Renal pelvis (tissue), 1 donor: ENCODE measurements at regions not wholly inside any gene's neighbourhood (a gene's known extent, or its start where the extent isn't known, plus 50 kb on each side); places are given as distances from the start of the nearest gene placed in this dataset.

ENCODE experiments used
- DNase-seq: peaks from one replicate; pipeline ENCODE4 v3.0.0-alpha.2; 2013

- DNase-seq = no peak
Measured at GRCh38 chr20:53837126-53837826, 233.1 kb downstream of the BCAS1 start.

- DNase-seq = no peak
Measured at GRCh38 chr20:53834749-53835148, 235.6 kb downstream of the BCAS1 start.

DNA sequence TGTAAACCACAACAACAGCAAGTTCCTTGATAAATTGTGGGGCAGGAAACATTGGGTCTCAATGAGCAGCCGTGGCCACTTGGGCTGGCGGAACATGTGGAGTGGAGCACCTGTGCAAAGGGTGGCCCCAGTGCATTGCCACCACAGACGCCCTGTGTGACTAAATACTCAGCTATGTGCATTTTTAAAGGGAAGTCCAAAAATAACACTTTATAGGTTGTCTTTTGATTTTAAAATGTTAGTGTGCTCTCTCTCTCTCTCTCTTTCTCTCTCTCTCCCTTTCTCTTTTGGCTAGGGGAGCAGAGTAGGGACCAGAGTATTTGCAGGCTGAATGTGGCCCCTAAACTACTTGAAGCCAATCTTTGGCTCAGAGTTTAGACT lies 236.3 kb downstream of the BCAS1 start:
- no peak for DNase-seq

DNA sequence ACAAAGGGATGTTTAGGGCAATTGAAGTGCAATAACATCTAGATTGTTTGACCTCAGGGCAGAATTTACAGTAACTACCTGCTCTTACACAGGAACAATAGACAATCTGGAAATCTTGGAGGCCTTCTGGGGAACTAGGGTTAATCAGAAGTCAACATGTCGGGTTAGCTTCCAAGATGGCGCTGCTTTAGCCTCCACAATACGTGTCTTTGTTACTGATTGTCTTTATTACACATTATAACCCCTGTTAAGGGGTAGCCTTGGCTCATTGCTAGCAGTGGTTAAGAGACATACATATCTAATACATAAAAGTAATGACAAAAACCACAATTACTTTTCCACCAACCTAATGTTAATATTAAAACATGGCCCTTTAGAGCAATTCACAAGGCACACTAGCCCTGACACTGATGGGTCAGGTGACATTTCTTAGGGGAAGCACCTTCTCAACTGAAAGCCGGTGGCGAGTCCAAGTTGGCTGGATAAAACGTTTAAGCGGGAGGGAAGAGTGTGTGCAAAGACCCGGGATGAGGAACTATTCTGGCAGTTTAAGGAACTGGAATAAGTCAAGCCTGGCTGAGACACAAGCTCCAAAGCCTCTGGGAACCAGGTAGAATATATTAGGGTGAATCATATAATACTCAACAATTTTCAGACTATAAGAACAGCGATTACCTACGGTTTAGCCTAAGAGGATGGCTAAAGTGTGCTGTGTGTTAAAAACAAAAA lies 236.9 kb downstream of the BCAS1 start:
- DNase-seq = no peak

DNA sequence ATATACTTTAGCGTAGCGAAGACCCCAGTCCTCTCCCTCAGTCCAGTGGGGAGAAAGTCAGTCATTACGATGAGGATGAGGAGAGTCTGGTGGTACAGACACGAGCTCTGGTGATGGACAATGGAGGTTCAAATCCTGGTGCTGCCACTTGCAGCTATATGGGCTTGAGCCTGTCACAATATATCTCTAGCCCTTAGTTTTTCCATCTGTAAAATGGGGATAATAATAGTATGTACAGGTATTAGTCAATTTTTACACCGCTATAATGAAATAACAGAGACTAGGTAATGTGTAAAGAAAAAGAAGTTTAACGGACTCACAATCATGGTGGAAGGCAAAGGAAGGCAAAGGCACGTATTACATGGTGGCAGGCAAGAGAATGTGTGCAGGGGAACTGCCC lies 237.9 kb downstream of the BCAS1 start:
- DNase-seq = no peak

DNA sequence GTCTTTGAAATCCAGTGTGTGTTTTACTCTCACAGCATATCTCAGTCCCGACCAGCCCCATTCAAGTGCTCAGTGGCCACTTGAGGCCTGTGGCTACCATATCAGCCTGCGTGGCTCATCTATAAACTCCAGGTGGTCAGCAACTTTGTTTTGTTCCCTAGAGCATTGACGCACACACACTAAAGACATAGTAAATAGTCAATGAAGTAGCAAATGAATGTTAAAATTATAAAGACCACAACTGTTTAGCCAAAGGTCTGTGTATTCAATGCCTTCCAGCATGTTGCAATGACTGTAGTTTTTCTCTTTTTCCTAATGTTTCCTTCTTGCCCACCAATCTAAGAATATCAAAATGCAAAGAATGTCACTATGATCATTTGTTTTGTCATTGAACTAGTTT lies 238.2 kb upstream of the ZNF217 start:
- no peak for DNase-seq

DNA sequence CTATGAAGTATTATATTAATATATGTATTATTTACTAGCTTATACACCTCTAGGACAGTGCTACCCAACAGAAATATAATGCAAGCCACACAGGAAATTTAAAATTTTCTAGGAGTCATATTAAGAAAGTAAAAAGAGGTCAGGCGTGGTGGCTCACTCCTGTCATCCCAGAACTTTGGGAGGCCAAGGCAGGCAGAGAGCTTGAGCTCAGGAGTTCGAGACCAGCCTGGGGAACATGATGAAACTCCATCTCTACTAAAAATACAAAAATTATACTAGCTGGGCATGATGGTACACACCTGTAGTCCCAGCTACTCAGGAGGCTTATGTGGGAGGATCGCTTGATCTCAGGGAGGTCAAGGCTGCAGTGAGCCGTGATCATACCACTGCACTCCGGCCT lies 237.6 kb upstream of the ZNF217 start:
- DNase-seq = no peak

DNA sequence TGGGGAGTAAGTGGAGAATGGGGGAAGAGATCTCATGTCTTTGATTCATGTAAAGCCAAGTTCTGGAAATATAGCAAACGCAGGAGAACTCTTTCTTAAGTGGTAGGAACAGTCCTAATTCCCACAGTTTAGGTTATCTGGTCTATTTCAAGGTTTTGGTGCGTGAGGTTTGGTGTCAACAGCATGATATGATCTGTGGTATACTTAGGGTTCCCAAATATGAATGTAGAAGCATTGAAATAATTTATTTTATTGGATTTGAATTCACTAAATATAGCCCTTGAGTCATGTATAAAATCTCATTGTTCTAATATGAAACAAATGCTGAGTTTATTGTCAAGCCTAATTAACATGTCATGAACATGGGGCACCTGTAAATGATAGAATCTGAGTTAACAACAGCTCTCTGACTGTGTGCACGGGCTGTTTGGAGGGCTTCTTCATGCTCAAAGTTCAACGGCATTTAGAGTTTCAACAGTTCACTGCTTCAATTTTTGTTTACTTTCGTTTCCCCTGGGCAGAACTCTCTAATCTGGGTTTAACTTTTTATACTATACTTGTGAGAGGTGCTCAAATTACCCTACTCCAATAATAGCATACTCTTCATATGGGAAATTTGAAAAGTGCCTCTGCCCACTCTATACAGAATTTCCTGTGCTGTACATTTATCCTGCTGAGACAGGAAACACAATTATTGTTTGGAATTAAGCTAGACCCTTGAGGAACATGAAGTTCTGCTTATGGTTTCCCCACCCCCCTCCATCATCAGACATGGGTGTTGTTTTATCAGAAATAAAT lies 236.3 kb upstream of the ZNF217 start:
- DNase-seq = peak; percentile 31

DNA sequence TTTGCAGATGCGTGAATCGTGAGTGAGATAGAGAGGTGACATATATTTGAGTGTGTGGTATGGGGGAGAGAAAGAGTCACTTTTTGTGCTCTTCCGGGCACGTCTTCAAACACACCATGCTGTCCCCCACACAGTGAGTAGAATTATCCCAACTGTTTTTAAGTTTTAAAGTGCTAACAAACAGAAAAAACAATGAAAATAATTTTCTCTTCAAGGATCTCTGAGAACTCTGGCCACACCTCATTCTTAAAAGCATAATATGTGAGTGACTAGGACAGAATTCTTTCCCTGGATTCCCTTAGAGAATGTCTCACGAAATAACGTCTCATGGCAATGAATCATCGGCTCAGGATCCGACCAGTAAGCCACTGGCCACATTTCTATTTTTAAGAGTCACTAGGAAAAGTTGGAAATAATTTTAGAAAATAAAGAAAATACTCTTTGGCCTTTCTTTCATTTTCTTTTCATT lies 235.7 kb upstream of the ZNF217 start:
- peak; percentile 14 for DNase-seq

- peak; percentile 85 for DNase-seq
Measured at GRCh38 chr20:53828682-53829254, 235.1 kb upstream of the ZNF217 start.

- DNase-seq = peak; percentile 54
Measured at GRCh38 chr20:53828088-53828681, 234.5 kb upstream of the ZNF217 start.

GRCh38 chr20:53827292-53828087 lies 233.9 kb upstream of the ZNF217 start:
- DNase-seq = no peak

DNA sequence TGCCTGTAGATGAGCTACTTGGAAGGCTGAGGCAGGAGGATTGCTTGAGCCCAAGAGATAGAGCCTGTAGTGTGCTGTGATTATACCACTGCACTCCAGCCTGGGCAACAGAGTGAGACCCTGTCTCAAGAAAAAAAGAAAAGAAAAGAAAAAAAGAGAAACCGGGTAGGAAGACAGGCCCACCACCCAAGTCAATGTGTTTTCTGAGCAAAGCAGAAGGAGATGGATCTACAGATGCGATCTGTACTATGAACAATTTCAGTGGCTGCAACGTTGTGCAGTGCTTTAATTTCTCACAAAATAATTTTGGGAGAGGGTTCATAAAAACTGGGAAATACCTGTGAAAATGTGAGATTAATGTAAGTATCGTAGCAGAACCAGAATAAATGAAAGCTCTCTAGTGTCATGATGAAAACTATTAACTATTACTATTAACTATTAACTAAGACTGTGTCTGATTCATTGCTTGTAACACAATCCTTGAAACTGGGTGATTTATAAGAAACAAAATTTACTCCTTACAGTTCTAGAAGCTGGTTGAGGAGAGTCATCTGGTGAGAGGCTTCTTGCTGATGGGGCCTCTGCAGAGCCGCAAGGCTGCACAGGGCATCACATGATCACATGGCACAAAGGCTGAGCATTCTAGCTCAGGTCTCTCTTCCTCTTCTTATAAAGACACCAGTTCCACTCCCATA lies 233.1 kb upstream of the ZNF217 start:
- peak; percentile 34 for DNase-seq

DNA sequence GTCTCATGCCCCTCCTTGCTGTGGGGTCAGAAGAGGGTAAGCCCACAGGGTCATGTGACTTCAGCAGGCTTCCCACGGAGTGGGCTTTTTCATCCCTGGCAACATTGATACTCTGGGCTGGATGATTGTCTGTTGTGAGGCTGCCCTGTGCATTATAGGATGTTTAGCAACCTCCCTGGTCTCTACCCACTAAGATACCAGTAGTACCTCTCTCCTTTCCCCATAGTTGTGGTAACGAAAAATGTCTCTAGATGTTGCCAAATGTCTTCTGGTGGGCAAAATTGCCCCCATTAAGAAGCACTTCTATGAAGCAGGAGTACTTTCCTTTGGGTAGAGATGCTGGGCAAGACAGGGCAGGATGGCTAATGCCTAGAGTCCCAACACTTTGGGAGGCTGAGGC lies 232.5 kb upstream of the ZNF217 start:
- no peak for DNase-seq

DNA sequence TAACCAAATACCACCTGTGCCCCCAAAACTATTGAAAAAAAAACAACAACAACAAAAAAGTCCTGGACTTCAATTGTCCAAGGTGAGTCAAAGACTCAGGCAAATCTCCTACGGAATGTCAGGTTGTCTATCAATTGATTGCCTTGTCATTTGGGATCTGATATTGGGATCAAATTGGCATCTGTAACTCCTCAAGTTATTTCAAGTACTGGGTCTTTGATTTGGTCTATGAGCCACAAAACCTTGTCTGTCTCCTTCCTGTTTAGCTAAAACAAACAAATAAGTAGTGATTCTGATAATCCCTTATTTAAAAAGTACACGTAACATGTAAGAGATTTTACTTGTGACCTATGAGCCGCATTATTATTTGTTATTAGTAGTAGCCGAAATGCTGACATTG lies 231.6 kb upstream of the ZNF217 start:
- no peak for DNase-seq

- no peak for DNase-seq
Measured at GRCh38 chr20:53824779-53825178, 231.1 kb upstream of the ZNF217 start.

DNA sequence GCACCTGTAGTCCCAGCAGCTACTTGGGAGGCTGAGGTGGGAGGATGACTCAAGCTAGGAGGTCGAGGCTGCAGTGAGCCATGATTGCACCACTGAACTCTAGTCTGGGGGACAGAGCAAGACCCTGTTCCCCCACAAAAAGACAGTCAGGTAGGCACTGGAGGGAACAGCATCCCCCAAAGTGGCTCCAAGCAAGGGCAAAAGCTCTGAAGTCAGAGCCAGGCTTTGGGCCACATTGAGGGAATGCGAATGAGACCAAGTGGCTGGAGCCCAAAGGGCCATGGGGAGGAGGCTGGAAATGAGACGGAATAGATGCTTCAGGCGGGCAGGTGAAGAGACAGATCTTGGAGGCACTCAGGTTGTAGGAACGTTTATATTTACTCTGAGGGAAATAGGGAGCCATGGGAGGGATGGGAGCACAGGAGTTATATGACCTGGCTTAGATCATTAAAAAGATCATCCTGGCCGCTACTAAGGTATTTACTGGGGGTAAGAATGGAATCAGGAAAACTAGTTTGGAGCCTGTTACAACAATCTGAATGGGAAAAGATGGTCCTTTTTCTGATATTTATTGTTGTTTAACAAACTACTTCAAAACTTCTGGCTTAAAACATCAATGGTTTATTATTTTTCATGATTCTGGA lies 229.6 kb upstream of the ZNF217 start:
- DNase-seq = no peak

GRCh38 chr20:53822534-53822933 lies 228.9 kb upstream of the ZNF217 start:
- no peak for DNase-seq

DNA sequence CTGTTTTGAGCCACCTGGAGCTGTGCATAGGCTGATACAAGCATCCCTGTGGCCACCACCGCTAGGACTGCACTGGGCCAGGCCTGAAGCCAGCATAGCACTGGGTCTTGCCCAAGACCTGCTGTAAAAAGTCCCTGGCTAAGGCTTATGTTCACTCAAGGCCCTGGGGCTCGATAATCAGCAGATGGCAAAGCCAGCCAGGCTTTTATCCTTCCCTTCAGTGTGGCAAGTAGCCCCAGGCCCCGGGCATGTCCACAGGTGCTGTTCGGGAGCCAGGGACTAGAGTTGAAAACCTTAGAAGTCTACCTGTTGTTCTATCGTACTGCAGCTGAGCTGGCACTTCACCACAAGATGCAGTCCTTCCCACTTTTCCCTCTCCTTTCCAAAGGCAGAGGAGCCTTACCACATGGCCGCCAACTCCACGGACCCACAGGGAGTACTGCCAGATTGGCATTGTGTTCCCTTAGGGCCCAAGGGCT lies 226.4 kb upstream of the ZNF217 start:
- DNase-seq = no peak
